ENCODE measurements at regions not wholly inside any gene's neighbourhood (a gene's known extent, or its start where the extent isn't known, plus 50 kb on each side); places are given as distances from the start of the nearest gene placed in this dataset.

DNA sequence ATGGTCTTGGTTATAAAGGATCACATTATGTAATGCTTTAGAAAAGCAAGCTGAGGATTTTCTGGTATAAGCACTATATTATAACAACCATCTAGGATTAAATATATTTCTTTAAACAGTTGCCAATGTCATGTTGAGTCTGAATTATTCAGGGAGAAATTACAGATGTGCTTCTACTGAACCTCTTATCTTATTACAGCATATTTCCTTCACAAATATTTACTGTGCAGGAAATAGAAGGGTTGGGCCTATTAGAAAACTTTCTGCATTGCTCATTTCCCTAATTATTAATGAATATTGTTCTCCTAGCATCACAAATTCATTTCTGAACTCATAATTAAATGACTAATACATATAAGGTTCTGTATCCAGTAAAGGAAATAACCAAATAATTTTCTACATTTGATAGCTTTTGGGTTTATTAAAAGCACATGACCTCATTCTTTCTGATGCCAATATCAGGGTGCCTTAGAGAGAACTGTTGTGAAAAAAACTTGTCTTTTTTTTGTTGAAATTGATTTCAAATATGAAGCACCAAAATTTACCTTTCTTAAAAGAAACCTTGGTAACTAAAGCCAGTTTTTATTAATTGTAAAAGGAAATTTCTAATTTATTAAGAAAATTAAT, 476.8 kb upstream of the PTGER4 start:
- Histone ChIP-seq H3K23ac (ENCODE audit: insufficient read length, low read depth, low read length) (no peak overlapping the region), H2AK5ac (ENCODE audit: insufficient read length, low read length) (no peak overlapping the region), H3K79me1 (ENCODE audit: insufficient read depth, low read depth, low read length, poor library complexity, severe bottlenecking) (no peaks in the 10 kb centered on the region), H3K4me2 (ENCODE audit: insufficient read depth, insufficient read length, low read length) (no peak overlapping the region), H3K4ac (ENCODE audit: low read depth, low read length) (no peak overlapping the region), H3K9me3 (ENCODE audit: control insufficient read depth, low read depth, low read length) (no peaks in the 10 kb centered on the region), H3K9ac (ENCODE audit: extremely low read depth, insufficient read length, low read length) (no peak overlapping the region), H2AFZ (ENCODE audit: low read length) (no peak overlapping the region), H3K18ac (ENCODE audit: insufficient read length, low read depth, low read length) (no peak overlapping the region), H2BK20ac (ENCODE audit: low read depth, low read length, poor library complexity, severe bottlenecking) (no peak overlapping the region), H3K79me2 (ENCODE audit: insufficient read depth, low read length) (no peaks in the 10 kb centered on the region), H4K8ac (replicated peaks; ENCODE audit: insufficient read length, low read depth, low read length) (no peak overlapping the region), H3K4me1 (ENCODE audit: insufficient read depth, low read length) (no peaks in the 10 kb centered on the region), H3T11ph (ENCODE audit: low read length) (no peak overlapping the region), H2BK5ac (ENCODE audit: insufficient read length, low read length) (no peak overlapping the region), H2BK12ac (ENCODE audit: insufficient read length, low read depth, low read length) (no peak overlapping the region), H3K14ac (ENCODE audit: insufficient read depth, low read length) (no peak overlapping the region), H3K27ac (ENCODE audit: insufficient read length, low read depth, low read length) (no peak overlapping the region), H4K91ac (ENCODE audit: insufficient read length, low read depth, low read length) (no peak overlapping the region), H3K27me3 (ENCODE audit: insufficient read depth, low read length) (no peaks in the 10 kb centered on the region), H4K5ac (ENCODE audit: insufficient read length, low read depth, low read length) (no peak overlapping the region), H4K20me1 (ENCODE audit: control insufficient read depth, insufficient read depth, insufficient read length) (no peaks in the 10 kb centered on the region), H2BK15ac (ENCODE audit: low read depth, low read length) (no peak overlapping the region), H2BK120ac (ENCODE audit: low read depth, low read length, poor library complexity, severe bottlenecking) (no peak overlapping the region), H3K56ac (ENCODE audit: insufficient read length, low read depth, low read length) (no peak overlapping the region), H3K23me2 (ENCODE audit: insufficient read length, low read depth, low read length, poor library complexity, severe bottlenecking) (no peaks in the 10 kb centered on the region)
- Mint-ChIP-seq H3K4me1 (no peaks in the 10 kb centered on the region), H3K36me3 (ENCODE audit: insufficient read depth in 1 of 3, low read depth in 3 of 3) (no peaks in the 10 kb centered on the region), H3K27ac (no peak overlapping the region), H3K4me3 (no peak overlapping the region), H3K9me3 (no peaks in the 10 kb centered on the region; a peak in 1 of 5 replicates), H3K27me3 (ENCODE audit: low read depth) (no peaks in the 10 kb centered on the region)
- TF ChIP-seq, protein P1, sequence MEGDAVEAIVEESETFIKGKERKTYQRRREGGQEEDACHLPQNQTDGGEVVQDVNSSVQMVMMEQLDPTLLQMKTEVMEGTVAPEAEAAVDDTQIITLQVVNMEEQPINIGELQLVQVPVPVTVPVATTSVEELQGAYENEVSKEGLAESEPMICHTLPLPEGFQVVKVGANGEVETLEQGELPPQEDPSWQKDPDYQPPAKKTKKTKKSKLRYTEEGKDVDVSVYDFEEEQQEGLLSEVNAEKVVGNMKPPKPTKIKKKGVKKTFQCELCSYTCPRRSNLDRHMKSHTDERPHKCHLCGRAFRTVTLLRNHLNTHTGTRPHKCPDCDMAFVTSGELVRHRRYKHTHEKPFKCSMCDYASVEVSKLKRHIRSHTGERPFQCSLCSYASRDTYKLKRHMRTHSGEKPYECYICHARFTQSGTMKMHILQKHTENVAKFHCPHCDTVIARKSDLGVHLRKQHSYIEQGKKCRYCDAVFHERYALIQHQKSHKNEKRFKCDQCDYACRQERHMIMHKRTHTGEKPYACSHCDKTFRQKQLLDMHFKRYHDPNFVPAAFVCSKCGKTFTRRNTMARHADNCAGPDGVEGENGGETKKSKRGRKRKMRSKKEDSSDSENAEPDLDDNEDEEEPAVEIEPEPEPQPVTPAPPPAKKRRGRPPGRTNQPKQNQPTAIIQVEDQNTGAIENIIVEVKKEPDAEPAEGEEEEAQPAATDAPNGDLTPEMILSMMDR (conservative IDR thresholded peaks at IDR 0.05): no peak
- no peak for DNase-seq

Data from H9 (cell line).